ENCODE measurements at regions not wholly inside any gene's neighbourhood (a gene's known extent, or its start where the extent isn't known, plus 50 kb on each side); places are given as distances from the start of the nearest gene placed in this dataset.

GRCh38 chr3:90005281-90005847 is 897.9 kb downstream of the EPHA3 start (continued):
- no peak for TF ChIP-seq ZBTB9 (CRISPR knock-in tag; IDR thresholded peaks at IDR 0.05)
- TF ChIP-seq GATA2 (CRISPR knock-in tag; IDR thresholded peaks at IDR 0.05): no peak
- TF ChIP-seq POLR2G (IDR thresholded peaks at IDR 0.05; ENCODE audit: low read depth, low read length): no peak
- TF ChIP-seq FOXA1 (IDR thresholded peaks at IDR 0.05; ENCODE audit: borderline replicate concordance): no peak
- TF ChIP-seq EWSR1 (IDR thresholded peaks at IDR 0.05; ENCODE audit: borderline replicate concordance, low read depth, partially characterized antibody): no peak

- H3K9me3 ChIP-seq (replicated peaks; ENCODE audit: control insufficient read depth, insufficient read depth, low read depth, low read length): no peaks in the 10 kb centered on the region
- no peaks in the 10 kb centered on the region for H3K79me2 ChIP-seq (ENCODE audit: control insufficient read depth, insufficient read depth, low read length)
- in situ Hi-C loops (cut with MboI): no loop called here
- TF ChIP-seq GABPA (tag; conservative IDR thresholded peaks at IDR 0.05; ENCODE audit: low read depth) (no peak), TAF1 (IDR thresholded peaks at IDR 0.05; ENCODE audit: control insufficient read depth, extremely low read depth, insufficient read depth, low read length, severe bottlenecking) (no peak)
- H4K20me1 ChIP-seq (replicated peaks; ENCODE audit: control insufficient read depth, insufficient read depth, low read length): no peaks in the 10 kb centered on the region
- ATAC-seq (no peak), FAIRE-seq (no peak), DNase-seq (ENCODE audit: extremely low read depth in 1 of 4, low spot score in 3 of 4) (no peak)
- H3K36me3 ChIP-seq (ENCODE audit: control insufficient read depth, insufficient read depth, low read length): no peaks in the 10 kb centered on the region
- no peak overlapping the region for H3K4me2 ChIP-seq (ENCODE audit: insufficient read depth, low read length)
- ChIA-PET CTCF (ENCODE audit: low intra/inter-chr PET ratio) (no interaction called here), POLR2A (no interaction called here)
- intact Hi-C loops (cut with micrococcal nuclease): no loop called here
- H3K4me1 ChIP-seq (replicated peaks in 1 of 2; ENCODE audit: control insufficient read depth in 2 of 2, insufficient read depth in 2 of 2, low read length in 2 of 2): no peaks in the 10 kb centered on the region
- no peak overlapping the region for H2AFZ ChIP-seq (ENCODE audit: low read depth, low read length)
- H3K27ac ChIP-seq (ENCODE audit: extremely low read depth, low read depth, low read length): no peak overlapping the region
- H3K4me3 ChIP-seq: no peak overlapping the region
- WGBS (ENCODE audit: insufficient coverage, low coverage, missing lambda C conversion rate): 0% methylated on average over 3 of the region's 3 CpGs
- no peak overlapping the region for H3K9ac ChIP-seq (ENCODE audit: insufficient read depth in 1 of 2, low read depth in 2 of 2, low read length in 2 of 2)
- H3K27me3 ChIP-seq (ENCODE audit: control insufficient read depth in 2 of 2, insufficient read depth in 2 of 2, low read length in 2 of 2): no peaks in the 10 kb centered on the region
- no peaks in the 10 kb centered on the region for H3K9me1 ChIP-seq (ENCODE audit: control insufficient read depth, insufficient read depth, low read length)
- no TSS peak for BruUV-seq (replicated peaks)
Measured at GRCh38 chr3:90007778-90008499, 900.5 kb downstream of the EPHA3 start.
